Epithelial cell of esophagus (primary cell): ENCODE measurements at regions not wholly inside any gene's neighbourhood (a gene's known extent, or its start where the extent isn't known, plus 50 kb on each side); places are given as distances from the start of the nearest gene placed in this dataset.

Experiments used
- DNase-seq: peaks from one replicate; pipeline ENCODE4 v3.0.0; 2010; ENCODE audit warnings: low read depth
- H3K4me3 ChIP-seq: 2 replicates; pipeline ENCODE4 v1.5.1; 2011; ENCODE audit warnings: mild to moderate bottlenecking, low read length, control low read depth
- TF ChIP-seq, protein P1 (sequence below): IDR thresholded peaks from 2 replicates; pipeline ENCODE4 v1.5.1; 2011; ENCODE audit warnings: low read depth, mild to moderate bottlenecking, low read length, control low read depth, inconsistent platforms; ENCODE audit not compliant: insufficient read depth; ENCODE audit errors: missing control alignments

DNA sequence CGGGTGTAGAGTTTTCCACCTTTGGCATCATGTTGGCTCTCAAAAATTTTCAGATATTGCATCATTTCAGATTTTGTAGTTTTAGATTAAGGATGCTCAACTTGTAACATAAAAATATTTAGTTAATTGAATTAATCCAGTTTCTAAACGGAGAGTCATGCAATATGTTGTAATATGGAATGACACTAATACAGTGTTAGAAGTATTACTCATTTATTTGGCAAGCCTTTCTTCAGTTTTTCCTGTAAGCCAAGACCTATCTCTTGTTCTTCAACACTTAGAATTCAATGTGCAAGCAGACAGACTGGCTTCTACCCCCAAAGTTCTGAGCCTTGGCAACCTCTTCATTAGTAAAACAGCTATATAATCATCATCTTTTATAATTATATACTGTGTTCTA lies 985.0 kb upstream of the GOT2 start:
- DNase-seq, result peak; percentile 31
- TF ChIP-seq, protein P1, sequence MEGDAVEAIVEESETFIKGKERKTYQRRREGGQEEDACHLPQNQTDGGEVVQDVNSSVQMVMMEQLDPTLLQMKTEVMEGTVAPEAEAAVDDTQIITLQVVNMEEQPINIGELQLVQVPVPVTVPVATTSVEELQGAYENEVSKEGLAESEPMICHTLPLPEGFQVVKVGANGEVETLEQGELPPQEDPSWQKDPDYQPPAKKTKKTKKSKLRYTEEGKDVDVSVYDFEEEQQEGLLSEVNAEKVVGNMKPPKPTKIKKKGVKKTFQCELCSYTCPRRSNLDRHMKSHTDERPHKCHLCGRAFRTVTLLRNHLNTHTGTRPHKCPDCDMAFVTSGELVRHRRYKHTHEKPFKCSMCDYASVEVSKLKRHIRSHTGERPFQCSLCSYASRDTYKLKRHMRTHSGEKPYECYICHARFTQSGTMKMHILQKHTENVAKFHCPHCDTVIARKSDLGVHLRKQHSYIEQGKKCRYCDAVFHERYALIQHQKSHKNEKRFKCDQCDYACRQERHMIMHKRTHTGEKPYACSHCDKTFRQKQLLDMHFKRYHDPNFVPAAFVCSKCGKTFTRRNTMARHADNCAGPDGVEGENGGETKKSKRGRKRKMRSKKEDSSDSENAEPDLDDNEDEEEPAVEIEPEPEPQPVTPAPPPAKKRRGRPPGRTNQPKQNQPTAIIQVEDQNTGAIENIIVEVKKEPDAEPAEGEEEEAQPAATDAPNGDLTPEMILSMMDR, result no peak
- H3K4me3 ChIP-seq, result no peak overlapping the region

- H3K4me3 ChIP-seq, result no peak overlapping the region
- TF ChIP-seq, protein P1, result no peak
- DNase-seq, result no peak
These were observed 973.5 kb upstream of the GOT2 start for GRCh38 chr16:59707436-59708226.

DNA sequence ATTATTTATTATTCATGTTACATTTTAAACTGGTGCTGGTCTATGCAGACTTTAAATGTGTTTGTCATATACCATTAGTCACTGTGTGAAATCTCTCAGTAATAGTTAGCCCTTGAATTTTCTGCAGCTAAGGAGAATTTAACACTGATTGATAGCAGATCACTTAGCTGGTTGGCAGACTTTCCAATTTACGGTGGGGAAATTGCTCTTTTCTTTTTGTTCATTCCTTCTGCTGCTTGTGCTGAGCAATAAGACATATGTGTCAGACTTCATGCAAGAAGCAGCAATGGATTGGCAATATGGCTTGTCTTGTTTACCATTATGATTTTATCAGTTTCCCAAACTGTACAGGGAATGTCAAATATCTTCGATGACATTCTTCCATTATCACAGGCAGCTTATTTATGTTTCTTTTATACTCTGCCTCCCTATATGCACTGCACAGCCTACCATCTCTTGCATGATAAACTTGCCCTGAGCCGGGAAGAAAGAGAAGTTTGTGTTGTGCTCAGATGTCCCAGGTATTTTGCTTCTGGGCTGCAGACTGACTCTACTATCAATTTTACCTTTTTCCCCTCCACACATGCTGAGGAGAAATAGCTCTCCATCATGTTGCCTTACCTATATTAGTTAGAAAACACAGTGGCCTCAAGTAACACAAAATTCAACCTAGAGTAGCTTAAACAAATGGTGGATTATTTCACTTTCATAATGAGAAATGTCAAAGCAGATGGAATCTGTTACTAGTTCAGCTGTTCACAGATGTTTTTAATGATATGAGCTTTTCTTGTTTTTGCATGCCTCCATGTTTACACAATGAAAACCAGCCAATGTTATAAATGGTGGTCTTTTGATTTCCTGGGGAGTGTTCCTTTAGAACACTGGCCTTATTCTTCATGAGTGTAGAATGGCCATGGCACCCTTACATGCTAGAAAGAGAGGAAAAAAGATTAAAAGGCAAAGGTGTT lies 968.1 kb upstream of the GOT2 start:
- DNase-seq, result no peak
- TF ChIP-seq, protein P1, result no peak
- no peak overlapping the region for H3K4me3 ChIP-seq

DNA sequence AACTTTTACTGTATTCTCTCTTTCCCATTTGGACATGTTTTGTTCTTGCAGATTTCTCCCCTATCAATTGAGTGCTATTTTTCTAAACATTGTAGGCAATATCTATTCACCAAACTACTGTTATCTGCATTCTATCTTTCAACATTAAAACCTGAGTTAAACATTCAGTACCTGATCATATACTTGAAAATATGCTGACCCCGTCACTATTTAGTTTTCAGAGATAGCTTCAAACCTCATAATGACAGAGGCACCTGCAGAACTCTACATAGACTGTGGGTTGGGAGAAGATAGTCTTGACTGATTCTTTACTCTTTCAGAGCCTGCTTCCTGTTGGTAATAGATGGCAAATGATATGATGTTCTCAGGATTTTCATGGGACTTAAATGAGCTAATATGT lies 965.7 kb upstream of the GOT2 start:
- TF ChIP-seq, protein P1, result no peak
- H3K4me3 ChIP-seq, result no peak overlapping the region
- DNase-seq, result no peak

GRCh38 chr16:59698346-59699020 lies 964.4 kb upstream of the GOT2 start:
- no peak overlapping the region for H3K4me3 ChIP-seq
- peak; percentile 68 for DNase-seq
- TF ChIP-seq, protein P1, result no peak

GRCh38 chr16:59697761-59698160 lies 963.6 kb upstream of the GOT2 start:
- H3K4me3 ChIP-seq, result no peak overlapping the region
- no peak for DNase-seq
- TF ChIP-seq, protein P1, result no peak
